ENCODE measurements at regions not wholly inside any gene's neighbourhood (a gene's known extent, or its start where the extent isn't known, plus 50 kb on each side); places are given as distances from the start of the nearest gene placed in this dataset.

GRCh38 chr7:10117815-10118214 lies 855.9 kb upstream of the PHF14 start:
- no peak for TF ChIP-seq CTCF (conservative IDR thresholded peaks at IDR 0.05; ENCODE audit: low read depth, low read length)
- no peak for TF ChIP-seq EZH2 (IDR thresholded peaks at IDR 0.05; ENCODE audit: borderline replicate concordance, low read depth, low read length, poor library complexity, severe bottlenecking)
